K562 (cell line): ENCODE measurements at regions not wholly inside any gene's neighbourhood (a gene's known extent, or its start where the extent isn't known, plus 50 kb on each side); places are given as distances from the start of the nearest gene placed in this dataset.

Experiments
- ATAC-seq: fragments of 200-7000 bp; cut with Tn5 transposase; 3 replicates; pipeline ENCODE4 v1.9.1; 2020; ENCODE audit warnings: moderate library complexity
- BruUV-seq: library from RNA; stranded (reverse); fragments of 400-500 nt; replicated peaks from 2 replicates; lab custom pipeline; 2021; lab: Mats Ljungman, UMichigan
- CTCF ChIA-PET: fragments of 300-600 bp; formaldehyde crosslinking; extraction: SDS; loops from one replicate; lab custom pipeline; 2021; ENCODE audit warnings: low intra/inter-chr PET ratio; lab: Yijun Ruan, JAX
- POLR2A ChIA-PET: fragments of 300-600, 350-650 bp; sonication (Branson Sonifier 250); formaldehyde crosslinking; extraction: SDS; loops from one replicate; lab custom pipeline; 2021; ENCODE audit warnings: antibody characterized with exemption, inconsistent platforms; lab: Yijun Ruan, JAX
- DNase-seq, 4 experiments: peaks; one replicate each; pipeline versions ENCODE4 v3.0.0 to v3.0.0-alpha.2; 2011 to 2018; ENCODE audit warnings: low spot score in 3 of 4, mixed read lengths in 3 of 4; ENCODE audit errors: extremely low read depth in 1 of 4
- FAIRE-seq: peaks from 2 replicates; lab custom pipeline; 2011; peaks lifted over from hg19 to GRCh38; lab: Jason Lieb, UNC
- H2AFZ ChIP-seq: 2 replicates; pipeline ENCODE4 v1.6.0; 2011; ENCODE audit warnings: low read depth, low read length, control low read depth, inconsistent platforms
- H3K27ac ChIP-seq: fragments of 200-600 bp; 3 replicates; pipeline ENCODE4 v1.8.0; 2011; ENCODE audit warnings: low read depth, mild to moderate bottlenecking, control low read depth, inconsistent platforms, low read length, moderate library complexity, mixed read lengths; ENCODE audit errors: extremely low read depth
- H3K27me3 ChIP-seq, 2 experiments: fragments of 300-600 bp in 1 of 2; 2 replicates in 1 of 2; 3 replicates in 1 of 2; pipeline versions ENCODE4 v1.6.0 to v1.8.0; 2011; ENCODE audit warnings: inconsistent platforms in 2 of 2, low read length in 2 of 2, mild to moderate bottlenecking in 1 of 2, mixed read lengths in 1 of 2, moderate library complexity in 1 of 2; ENCODE audit not compliant: control insufficient read depth in 2 of 2, insufficient read depth in 2 of 2
- H3K36me3 ChIP-seq: fragments of 300-600 bp; 3 replicates; pipeline ENCODE4 v1.8.0; 2011; ENCODE audit warnings: mild to moderate bottlenecking, low read length, inconsistent platforms; ENCODE audit not compliant: control insufficient read depth, insufficient read depth
- H3K4me1 ChIP-seq, 2 experiments: fragments of 200-600 bp in 1 of 2; replicated peaks in 1 of 2; 2 replicates in 1 of 2; 3 replicates in 1 of 2; pipeline versions ENCODE4 v1.5.1 to v1.8.0; 2011; ENCODE audit warnings: inconsistent platforms in 2 of 2, low read length in 2 of 2, mild to moderate bottlenecking in 1 of 2, mixed read lengths in 1 of 2, moderate library complexity in 1 of 2; ENCODE audit not compliant: control insufficient read depth in 2 of 2, insufficient read depth in 2 of 2
- H3K4me2 ChIP-seq: 2 replicates; pipeline ENCODE4 v1.6.1; 2011; ENCODE audit warnings: low read length, control low read depth, inconsistent platforms, mixed read lengths; ENCODE audit not compliant: insufficient read depth
- H3K4me3 ChIP-seq: fragments of 200-600 bp; sonication (generic), shearing (Covaris generic); 2 replicates; pipeline ENCODE4 v1.5.1; 2016; ENCODE audit warnings: control low read depth, inconsistent platforms
- H3K79me2 ChIP-seq: fragments of 200-600 bp; 3 replicates; pipeline ENCODE4 v1.8.0; 2011; ENCODE audit warnings: low read length, inconsistent platforms; ENCODE audit not compliant: control insufficient read depth, insufficient read depth
- H3K9ac ChIP-seq, 2 experiments: 2 replicates each; pipeline versions ENCODE4 v1.6.0 to v1.6.1; 2011; ENCODE audit warnings: low read depth in 2 of 2, low read length in 2 of 2, control low read depth in 1 of 2, inconsistent platforms in 1 of 2, mild to moderate bottlenecking in 1 of 2, mixed read lengths in 1 of 2; ENCODE audit not compliant: insufficient read depth in 1 of 2
- H3K9me1 ChIP-seq: one replicate; pipeline ENCODE4 v1.6.0; 2011; ENCODE audit warnings: inconsistent platforms, mild to moderate bottlenecking, low read length, moderate library complexity; ENCODE audit not compliant: control insufficient read depth, insufficient read depth
- H3K9me3 ChIP-seq: replicated peaks from 2 replicates; pipeline ENCODE4 v1.5.1; 2011; ENCODE audit warnings: low read depth, low read length, inconsistent platforms; ENCODE audit not compliant: control insufficient read depth, insufficient read depth
- H4K20me1 ChIP-seq: replicated peaks from 2 replicates; pipeline ENCODE4 v1.6.1; 2011; ENCODE audit warnings: low read length, inconsistent platforms, mixed read lengths; ENCODE audit not compliant: control insufficient read depth, insufficient read depth
- ARHGAP35 ChIP-seq: fragments of 450-650 bp; IDR thresholded peaks from 2 replicates; pipeline ENCODE4 v1.6.1; 2018; ENCODE audit not compliant: partially characterized antibody
- ETV1 ChIP-seq: fragments of 450-650 bp; conservative IDR thresholded peaks from 2 replicates; pipeline ENCODE4 v1.6.1; 2016; ENCODE audit warnings: missing genetic modification characterization, control low read depth, low read depth, missing compliant biosample characterization
- STAT5B ChIP-seq: fragments of 250-450 bp; sonication (Bioruptor Pico); IDR thresholded peaks from 2 replicates; pipeline ENCODE4 v1.8.0; 2021; ENCODE audit warnings: mild to moderate bottlenecking, inconsistent platforms
- THRAP3 ChIP-seq: fragments of 450-650 bp; IDR thresholded peaks from 2 replicates; pipeline ENCODE4 v1.6.1; 2016; ENCODE audit warnings: mild to moderate bottlenecking, inconsistent platforms, borderline replicate concordance
- TRIM25 ChIP-seq: fragments of 450-650 bp; IDR thresholded peaks from 2 replicates; pipeline ENCODE4 v1.7.0; 2016; ENCODE audit warnings: borderline replicate concordance
- ZBTB2 ChIP-seq: fragments of 450-650 bp; IDR thresholded peaks from 2 replicates; pipeline ENCODE4 v1.6.1; 2016; ENCODE audit warnings: antibody characterized with exemption
- ZC3H8 ChIP-seq: fragments of 450-650 bp; IDR thresholded peaks from 2 replicates; pipeline ENCODE4 v1.6.1; 2017
- ZNF282 ChIP-seq: sonication (generic); formaldehyde crosslinking; IDR thresholded peaks from 2 replicates; pipeline ENCODE4 v1.8.1; 2023; ENCODE audit warnings: missing genetic modification reagents
- ZNF316 ChIP-seq: fragments of 450-650 bp; IDR thresholded peaks from 2 replicates; pipeline ENCODE4 v1.6.1; 2016
- ZNF583 ChIP-seq: fragments of 250-450 bp; sonication (Bioruptor Pico); IDR thresholded peaks from 2 replicates; pipeline ENCODE4 v1.4.0; 2020
- ZNF75A ChIP-seq: fragments of 450-650 bp; formaldehyde crosslinking; IDR thresholded peaks from 2 replicates; pipeline ENCODE4 v1.4.0; 2020; ENCODE audit warnings: mild to moderate bottlenecking
- WGBS: fragments of 100-300 bp; shearing (Covaris generic); methylation state at CpG from one replicate; pipeline ENCODE4 v1.1.6; 2016; ENCODE audit warnings: low coverage, mixed read lengths; ENCODE audit not compliant: insufficient coverage; ENCODE audit errors: missing lambda C conversion rate; 5-methylcytosine and 5-hydroxymethylcytosine counted together
- in situ Hi-C: fragments of 300-500 bp; cut with MboI; formaldehyde crosslinking; loops from 4 replicates; pipeline ENCODE4 v1.15.0; 2018; ENCODE audit warnings: inconsistent platforms, mixed read lengths
- intact Hi-C: fragments of 100-400 bp; cut with micrococcal nuclease; formaldehyde crosslinking; loops from 2 replicates; pipeline ENCODE4 v1.14.2; 2022

- Histone ChIP-seq H3K36me3 (no peaks in the 10 kb centered on the region), H3K27me3 (no peaks in the 10 kb centered on the region; a peak in 1 of 5 replicates), H4K20me1 (no peaks in the 10 kb centered on the region), H3K9me3 (no peaks in the 10 kb centered on the region), H3K79me2 (no peaks in the 10 kb centered on the region), H3K4me3 (no peak overlapping the region), H3K9ac (no peak overlapping the region), H3K9me1 (no peaks in the 10 kb centered on the region), H3K4me2 (no peak overlapping the region), H3K27ac (no peak overlapping the region), H3K4me1 (no peaks in the 10 kb centered on the region; a peak in 1 of 5 replicates), H2AFZ (no peak overlapping the region)
- TF ChIP-seq THRAP3 = no peak
- no peak for TF ChIP-seq ZC3H8
- no peak for TF ChIP-seq ETV1
- WGBS = 1% methylated on average over 9 of the region's 10 CpGs
- intact Hi-C loops (no loop called here), in situ Hi-C loops (no loop called here)
- FAIRE-seq (no peak), ATAC-seq (no peak), DNase-seq (no peak)
- ChIA-PET POLR2A (no interaction called here), CTCF (no interaction called here)
- no TSS peak for BruUV-seq
Observed at GRCh38 chr22:27429476-27429875, 372.1 kb downstream of the MN1 start.

DNA sequence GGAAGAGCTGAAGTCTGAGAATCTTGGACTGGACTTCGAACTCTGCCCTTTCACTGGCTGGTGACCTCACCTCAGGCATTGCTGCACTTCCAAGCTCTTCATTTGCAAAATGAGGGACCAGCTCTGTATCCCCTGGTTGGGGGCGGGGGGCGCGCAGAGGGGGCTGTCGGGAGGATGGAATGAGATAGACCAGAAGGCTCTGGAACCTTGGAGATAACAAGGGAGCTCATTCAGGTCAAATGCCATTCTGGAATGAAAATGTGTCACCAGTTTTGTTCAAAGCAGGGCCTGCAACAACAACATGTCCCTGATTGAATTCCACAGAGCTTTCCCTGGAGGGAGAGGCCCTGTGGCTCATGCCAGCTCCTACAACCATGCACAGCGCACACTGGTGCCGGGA lies 370.5 kb downstream of the MN1 start:
- POLR2A ChIA-PET = no interaction called here
- DNase-seq = no peak
- no peak overlapping the region for H3K27ac ChIP-seq
- no peaks in the 10 kb centered on the region for H3K79me2 ChIP-seq
- no peak for ATAC-seq
- H2AFZ ChIP-seq = no peak overlapping the region
- WGBS = 0% methylated on average over 2 of the region's 7 CpGs
- no peaks in the 10 kb centered on the region for H3K36me3 ChIP-seq
- H3K9me1 ChIP-seq = no peaks in the 10 kb centered on the region
- TF ChIP-seq ZNF583 (CRISPR knock-in tag) (no peak), TRIM25 (no peak), ZNF316 (no peak), ZBTB2 (no peak), ZNF282 (CRISPR knock-in tag) (no peak), STAT5B (CRISPR knock-in tag) (no peak), ARHGAP35 (no peak), ZNF75A (CRISPR knock-in tag) (no peak)
- TF ChIP-seq, all 486 proteins: peak for 0
- no peaks in the 10 kb centered on the region; a peak in 2 of 5 replicates for H3K27me3 ChIP-seq
- BruUV-seq = no TSS peak
- no peak overlapping the region for H3K9ac ChIP-seq
- H3K9me3 ChIP-seq = no peaks in the 10 kb centered on the region
- no peaks in the 10 kb centered on the region for H4K20me1 ChIP-seq
- no peak overlapping the region for H3K4me2 ChIP-seq
- FAIRE-seq = no peak
- in situ Hi-C loops = no loop called here
- H3K4me1 ChIP-seq = no peaks in the 10 kb centered on the region; a peak in 1 of 5 replicates
- H3K4me3 ChIP-seq = no peak overlapping the region
- intact Hi-C loops = no loop called here
- CTCF ChIA-PET = no interaction called here
